ENCODE measurements at regions not wholly inside any gene's neighbourhood (a gene's known extent, or its start where the extent isn't known, plus 50 kb on each side); places are given as distances from the start of the nearest gene placed in this dataset.
"Not testable (repeated sequence)": the region's sequence is repeated elsewhere in the genome, so short reads cannot be mapped to it uniquely, and the experiment has no call there.

DNA sequence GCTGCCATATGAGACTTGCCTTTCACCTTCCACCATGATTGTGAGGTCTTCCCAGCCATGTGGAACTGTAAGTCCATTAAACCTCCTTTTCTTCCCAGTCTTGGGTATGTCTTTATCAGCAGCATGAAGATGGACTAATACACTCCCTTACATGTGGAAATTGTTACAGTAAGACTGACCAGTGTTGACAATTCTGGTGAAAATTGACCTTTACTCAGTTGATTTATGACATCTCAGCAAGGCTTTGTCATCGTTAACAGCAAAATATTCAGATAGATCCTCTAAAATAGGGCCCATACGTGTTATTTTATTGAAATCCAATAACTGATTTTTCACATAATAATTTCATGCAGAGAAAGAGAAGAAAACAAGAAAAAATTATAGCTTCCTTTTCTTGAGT, 377.9 kb upstream of the SEMA3C start:
- Histone ChIP-seq H3K9me3 (ENCODE audit: low read length) (no peaks in the 10 kb centered on the region), H3K79me2 (ENCODE audit: insufficient read depth, low read length) (no peaks in the 10 kb centered on the region), H3K27me3 (ENCODE audit: insufficient read depth, low read length) (no peaks in the 10 kb centered on the region), H4K20me1 (ENCODE audit: insufficient read depth, low read length) (no peaks in the 10 kb centered on the region), H3F3A (ENCODE audit: insufficient read depth, low read length) (no peaks in the 10 kb centered on the region), H3K4me2 (ENCODE audit: low read length) (no peak overlapping the region), H2AFZ (ENCODE audit: low read length) (no peak overlapping the region), H3K4me1 (ENCODE audit: insufficient read depth, low read length, severe bottlenecking) (no peaks in the 10 kb centered on the region), H3K36me3 (ENCODE audit: insufficient read depth, low read length) (no peaks in the 10 kb centered on the region), H3K9ac (ENCODE audit: low read length) (no peak overlapping the region), H3K4me3 (ENCODE audit: low read depth, low read length, poor library complexity, severe bottlenecking) (no peak overlapping the region), H3K9me2 (ENCODE audit: low read depth, low read length) (no peaks in the 10 kb centered on the region), H3K27ac (ENCODE audit: low read depth, low read length, poor library complexity, severe bottlenecking) (no peak overlapping the region)
- no peak for TF ChIP-seq EZH2 (IDR thresholded peaks at IDR 0.05; ENCODE audit: borderline replicate concordance, low read length)
- TF ChIP-seq, protein P1, sequence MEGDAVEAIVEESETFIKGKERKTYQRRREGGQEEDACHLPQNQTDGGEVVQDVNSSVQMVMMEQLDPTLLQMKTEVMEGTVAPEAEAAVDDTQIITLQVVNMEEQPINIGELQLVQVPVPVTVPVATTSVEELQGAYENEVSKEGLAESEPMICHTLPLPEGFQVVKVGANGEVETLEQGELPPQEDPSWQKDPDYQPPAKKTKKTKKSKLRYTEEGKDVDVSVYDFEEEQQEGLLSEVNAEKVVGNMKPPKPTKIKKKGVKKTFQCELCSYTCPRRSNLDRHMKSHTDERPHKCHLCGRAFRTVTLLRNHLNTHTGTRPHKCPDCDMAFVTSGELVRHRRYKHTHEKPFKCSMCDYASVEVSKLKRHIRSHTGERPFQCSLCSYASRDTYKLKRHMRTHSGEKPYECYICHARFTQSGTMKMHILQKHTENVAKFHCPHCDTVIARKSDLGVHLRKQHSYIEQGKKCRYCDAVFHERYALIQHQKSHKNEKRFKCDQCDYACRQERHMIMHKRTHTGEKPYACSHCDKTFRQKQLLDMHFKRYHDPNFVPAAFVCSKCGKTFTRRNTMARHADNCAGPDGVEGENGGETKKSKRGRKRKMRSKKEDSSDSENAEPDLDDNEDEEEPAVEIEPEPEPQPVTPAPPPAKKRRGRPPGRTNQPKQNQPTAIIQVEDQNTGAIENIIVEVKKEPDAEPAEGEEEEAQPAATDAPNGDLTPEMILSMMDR (IDR thresholded peaks at IDR 0.05; ENCODE audit: low read length) = no peak

DNA sequence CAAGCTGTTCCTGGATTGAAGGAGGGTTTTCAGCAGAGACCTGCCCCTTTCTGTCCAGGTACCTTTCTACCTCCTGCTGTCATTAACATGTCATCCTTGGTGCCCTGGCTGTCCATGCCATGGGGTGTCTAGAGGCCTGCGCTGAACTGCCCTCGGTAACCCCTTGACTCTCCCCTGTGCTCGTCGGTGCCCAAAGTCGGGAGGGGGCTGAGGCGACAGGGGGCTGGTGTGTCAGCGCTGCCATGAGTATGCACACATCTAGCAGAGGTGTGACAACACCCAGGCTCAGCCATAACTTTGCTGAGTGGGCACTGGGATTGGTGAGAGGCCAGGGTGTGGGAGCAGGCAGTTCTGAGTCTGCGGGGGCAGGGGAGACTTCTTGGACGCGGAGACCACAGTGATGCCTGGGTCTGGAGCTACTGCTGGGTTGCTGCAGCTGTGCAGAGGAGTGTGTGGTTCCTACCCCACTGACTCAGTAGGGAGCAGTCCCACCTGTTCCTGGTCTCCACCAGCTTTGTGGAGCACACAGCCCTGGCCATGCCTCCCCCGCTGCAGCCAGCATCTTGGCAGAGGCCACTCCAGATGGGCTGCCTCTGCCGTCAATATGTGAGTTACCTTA, 376.2 kb upstream of the SEMA3C start:
- Histone ChIP-seq H3K27me3 (ENCODE audit: insufficient read depth, low read length) (no peaks in the 10 kb centered on the region), H3K4me3 (ENCODE audit: low read depth, low read length, poor library complexity, severe bottlenecking) (no peak overlapping the region), H3K79me2 (ENCODE audit: insufficient read depth, low read length) (no peaks in the 10 kb centered on the region)

DNA sequence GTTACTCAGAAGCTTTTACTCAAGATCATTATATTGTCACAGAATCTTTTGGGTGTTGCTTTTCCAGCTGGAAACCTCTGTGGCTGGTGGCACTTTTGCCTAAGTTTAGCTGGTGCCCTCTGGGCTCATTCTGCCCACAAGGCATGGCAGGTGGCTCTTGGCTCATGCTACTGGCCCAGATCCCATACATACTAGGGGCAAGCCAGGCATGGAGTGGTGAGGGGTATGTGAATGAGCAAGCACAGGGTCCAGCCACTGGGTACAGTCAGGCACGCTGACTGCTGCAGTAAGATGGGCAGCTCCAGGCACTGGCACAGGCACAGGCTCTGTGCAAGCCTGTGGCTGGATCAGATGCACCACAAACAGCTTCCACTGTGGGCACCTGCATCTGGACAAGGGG, 375.0 kb upstream of the SEMA3C start:
- Histone ChIP-seq H3K9ac (ENCODE audit: low read length) (no peak overlapping the region), H3K36me3 (ENCODE audit: insufficient read depth, low read length) (no peaks in the 10 kb centered on the region), H4K20me1 (ENCODE audit: insufficient read depth, low read length) (no peaks in the 10 kb centered on the region), H3K9me3 (ENCODE audit: low read length) (no peaks in the 10 kb centered on the region), H3K4me1 (ENCODE audit: insufficient read depth, low read length, severe bottlenecking) (no peaks in the 10 kb centered on the region), H3F3A (ENCODE audit: insufficient read depth, low read length) (no peaks in the 10 kb centered on the region), H3K79me2 (ENCODE audit: insufficient read depth, low read length) (no peaks in the 10 kb centered on the region), H3K27ac (ENCODE audit: low read depth, low read length, poor library complexity, severe bottlenecking) (no peak overlapping the region), H2AFZ (ENCODE audit: low read length) (no peak overlapping the region), H3K4me2 (ENCODE audit: low read length) (no peak overlapping the region), H3K4me3 (ENCODE audit: low read depth, low read length, poor library complexity, severe bottlenecking) (no peak overlapping the region), H3K9me2 (ENCODE audit: low read depth, low read length) (no peaks in the 10 kb centered on the region), H3K27me3 (ENCODE audit: insufficient read depth, low read length) (no peaks in the 10 kb centered on the region)
- TF ChIP-seq EZH2 (IDR thresholded peaks at IDR 0.05; ENCODE audit: borderline replicate concordance, low read length) = no peak
- TF ChIP-seq, protein P1 (IDR thresholded peaks at IDR 0.05; ENCODE audit: low read length) = no peak

More for the DNA sequence above, 376.2 kb upstream of the SEMA3C start:
- Histone ChIP-seq H3K27ac (ENCODE audit: low read depth, low read length, poor library complexity, severe bottlenecking) (no peak overlapping the region), H3K4me2 (ENCODE audit: low read length) (no peak overlapping the region), H3K9me2 (ENCODE audit: low read depth, low read length) (no peaks in the 10 kb centered on the region), H3K36me3 (ENCODE audit: insufficient read depth, low read length) (no peaks in the 10 kb centered on the region), H3K9me3 (ENCODE audit: low read length) (no peaks in the 10 kb centered on the region), H4K20me1 (ENCODE audit: insufficient read depth, low read length) (no peaks in the 10 kb centered on the region), H3K9ac (ENCODE audit: low read length) (no peak overlapping the region), H2AFZ (ENCODE audit: low read length) (no peak overlapping the region), H3K4me1 (ENCODE audit: insufficient read depth, low read length, severe bottlenecking) (no peaks in the 10 kb centered on the region), H3F3A (ENCODE audit: insufficient read depth, low read length) (no peaks in the 10 kb centered on the region)
- TF ChIP-seq, protein P1 (IDR thresholded peaks at IDR 0.05; ENCODE audit: low read length) = no peak
- no peak for TF ChIP-seq EZH2 (IDR thresholded peaks at IDR 0.05; ENCODE audit: borderline replicate concordance, low read length)

DNA sequence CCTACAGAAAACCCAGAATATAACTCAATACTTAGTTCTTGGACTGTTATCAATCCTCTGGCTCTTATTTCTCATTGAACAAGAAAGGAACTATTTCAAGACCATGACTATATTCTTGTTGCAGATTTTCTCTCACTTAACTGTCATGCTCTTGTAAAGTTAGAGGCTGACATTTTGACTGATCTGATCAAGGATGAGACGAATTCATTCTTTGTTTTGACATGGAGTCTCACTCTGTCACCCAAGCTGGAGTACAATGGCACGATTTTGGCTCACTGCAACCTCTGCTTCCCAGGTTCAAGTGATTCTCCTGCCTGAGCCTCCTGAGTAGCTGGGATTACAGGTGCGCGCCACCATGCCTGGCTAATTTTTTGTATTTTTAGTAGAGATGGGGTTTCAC, 367.9 kb upstream of the SEMA3C start:
- H3K4me1 ChIP-seq (ENCODE audit: insufficient read depth, low read length, severe bottlenecking); H2AFZ ChIP-seq (ENCODE audit: low read length); H3F3A ChIP-seq (ENCODE audit: insufficient read depth, low read length); H3K79me2 ChIP-seq (ENCODE audit: insufficient read depth, low read length); H3K9me2 ChIP-seq (ENCODE audit: low read depth, low read length); H4K20me1 ChIP-seq (ENCODE audit: insufficient read depth, low read length); H3K36me3 ChIP-seq (ENCODE audit: insufficient read depth, low read length); H3K4me2 ChIP-seq (ENCODE audit: low read length); H3K27me3 ChIP-seq (ENCODE audit: insufficient read depth, low read length); H3K9me3 ChIP-seq (ENCODE audit: low read length); H3K4me3 ChIP-seq (ENCODE audit: low read depth, low read length, poor library complexity, severe bottlenecking); H3K9ac ChIP-seq (ENCODE audit: low read length); H3K27ac ChIP-seq (ENCODE audit: low read depth, low read length, poor library complexity, severe bottlenecking): not testable (repeated sequence)

All from OCI-LY1 (cell line).